NB4 (cell line): ENCODE measurements at regions not wholly inside any gene's neighbourhood (a gene's known extent, or its start where the extent isn't known, plus 50 kb on each side); places are given as distances from the start of the nearest gene placed in this dataset.

Source experiments
- CTCF ChIP-seq: IDR thresholded peaks from one replicate; pipeline ENCODE4 v1.5.1; 2012; ENCODE audit warnings: low read depth, low read length
- MYC ChIP-seq: IDR thresholded peaks from 2 replicates; pipeline ENCODE4 v1.6.1; 2011; ENCODE audit warnings: low read depth, low read length
- POLR2A ChIP-seq: IDR thresholded peaks from 2 replicates; pipeline ENCODE4 v1.6.1; 2011; ENCODE audit warnings: mild to moderate bottlenecking; ENCODE audit not compliant: insufficient read length; ENCODE audit errors: extremely low read depth
- TF ChIP-seq, protein P1 (sequence below): IDR thresholded peaks from 2 replicates; pipeline ENCODE4 v1.6.1; 2011; ENCODE audit warnings: low read depth, low read length

DNA sequence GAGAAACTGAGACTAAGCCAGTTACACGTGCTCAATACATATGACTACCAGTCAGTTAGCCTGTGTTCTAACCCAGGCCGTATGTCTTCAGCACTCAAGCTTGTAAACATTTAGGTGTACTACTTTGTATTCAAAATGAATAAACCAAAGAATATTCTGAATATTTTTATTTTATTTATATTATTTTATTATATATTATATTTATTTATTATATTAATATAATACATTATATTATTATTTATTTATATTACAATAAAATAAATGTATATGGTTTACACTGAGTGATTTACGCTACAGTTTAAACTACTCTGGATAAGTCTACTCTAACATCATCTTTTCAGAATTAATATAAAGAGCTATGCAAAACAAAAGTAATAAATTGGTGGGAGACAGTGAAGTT is 691.5 kb downstream of the CENPC start:
- no peak for TF ChIP-seq CTCF
- TF ChIP-seq POLR2A, result no peak
- TF ChIP-seq, protein P1, sequence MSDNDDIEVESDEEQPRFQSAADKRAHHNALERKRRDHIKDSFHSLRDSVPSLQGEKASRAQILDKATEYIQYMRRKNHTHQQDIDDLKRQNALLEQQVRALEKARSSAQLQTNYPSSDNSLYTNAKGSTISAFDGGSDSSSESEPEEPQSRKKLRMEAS, result no peak
- no peak for TF ChIP-seq MYC
